ENCODE measurements at regions not wholly inside any gene's neighbourhood (a gene's known extent, or its start where the extent isn't known, plus 50 kb on each side); places are given as distances from the start of the nearest gene placed in this dataset.

DNA sequence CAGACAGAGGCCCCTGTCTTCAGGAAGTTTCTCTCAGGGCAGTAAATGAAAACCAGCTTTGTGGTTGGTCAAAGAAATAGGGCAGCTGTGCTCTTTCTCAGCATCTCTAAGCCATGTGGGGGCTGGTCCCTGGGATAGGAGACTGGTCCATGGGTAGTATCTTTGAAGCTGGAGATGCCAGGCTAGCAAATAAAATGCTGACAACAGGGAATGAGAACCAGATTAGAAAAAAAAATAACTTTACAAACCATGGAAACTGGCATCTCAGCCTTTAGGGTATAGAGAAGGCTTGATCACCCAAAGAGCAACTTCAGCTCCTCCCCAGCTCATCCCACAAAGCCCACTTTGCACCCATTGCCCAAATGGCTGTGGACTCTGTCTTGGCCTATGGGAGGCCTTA, 138.1 kb downstream of the TTC32 start:
- H3K4me3 ChIP-seq (ENCODE audit: low read depth, low read length) = no peak overlapping the region
- TF ChIP-seq, protein P1, sequence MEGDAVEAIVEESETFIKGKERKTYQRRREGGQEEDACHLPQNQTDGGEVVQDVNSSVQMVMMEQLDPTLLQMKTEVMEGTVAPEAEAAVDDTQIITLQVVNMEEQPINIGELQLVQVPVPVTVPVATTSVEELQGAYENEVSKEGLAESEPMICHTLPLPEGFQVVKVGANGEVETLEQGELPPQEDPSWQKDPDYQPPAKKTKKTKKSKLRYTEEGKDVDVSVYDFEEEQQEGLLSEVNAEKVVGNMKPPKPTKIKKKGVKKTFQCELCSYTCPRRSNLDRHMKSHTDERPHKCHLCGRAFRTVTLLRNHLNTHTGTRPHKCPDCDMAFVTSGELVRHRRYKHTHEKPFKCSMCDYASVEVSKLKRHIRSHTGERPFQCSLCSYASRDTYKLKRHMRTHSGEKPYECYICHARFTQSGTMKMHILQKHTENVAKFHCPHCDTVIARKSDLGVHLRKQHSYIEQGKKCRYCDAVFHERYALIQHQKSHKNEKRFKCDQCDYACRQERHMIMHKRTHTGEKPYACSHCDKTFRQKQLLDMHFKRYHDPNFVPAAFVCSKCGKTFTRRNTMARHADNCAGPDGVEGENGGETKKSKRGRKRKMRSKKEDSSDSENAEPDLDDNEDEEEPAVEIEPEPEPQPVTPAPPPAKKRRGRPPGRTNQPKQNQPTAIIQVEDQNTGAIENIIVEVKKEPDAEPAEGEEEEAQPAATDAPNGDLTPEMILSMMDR (IDR thresholded peaks at IDR 0.05; ENCODE audit: insufficient read depth, low read depth, low read length, missing control alignments) = no peak
- DNase-seq (ENCODE audit: low read depth) = no peak

DNA sequence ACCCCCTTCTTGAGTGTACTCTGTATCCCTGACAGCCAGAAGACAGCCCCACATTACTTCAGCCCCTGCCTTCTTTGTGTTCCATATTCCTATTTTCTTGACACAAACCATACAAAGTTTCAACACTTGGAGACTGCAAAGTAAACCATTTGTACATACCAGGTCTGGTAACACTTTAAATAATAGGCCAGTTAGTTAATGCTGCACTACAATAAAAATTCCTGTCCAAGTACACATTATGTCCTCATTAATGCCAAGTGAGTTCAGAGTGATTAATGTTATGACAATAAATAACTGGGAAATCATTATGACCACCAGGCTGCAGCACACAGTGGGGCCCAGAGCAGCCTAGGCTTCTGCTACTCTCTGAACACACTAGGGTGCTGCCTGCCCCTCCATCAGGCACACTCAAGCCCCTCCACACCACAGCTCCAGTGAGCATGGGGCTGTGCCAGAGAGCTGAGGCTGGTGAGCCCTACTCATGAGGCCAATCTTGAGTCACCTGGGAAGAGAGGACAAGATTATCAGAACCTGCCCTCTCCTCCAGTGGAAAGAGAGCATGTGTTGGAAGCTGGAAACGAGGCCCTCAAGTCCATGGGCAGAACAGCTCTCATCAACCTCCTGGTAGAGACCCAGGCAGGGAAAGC, 138.7 kb downstream of the TTC32 start:
- TF ChIP-seq, protein P1 (IDR thresholded peaks at IDR 0.05; ENCODE audit: insufficient read depth, low read depth, low read length, missing control alignments) = no peak
- H3K4me3 ChIP-seq (ENCODE audit: low read depth, low read length) = no peak overlapping the region
- DNase-seq (ENCODE audit: low read depth) = no peak

DNA sequence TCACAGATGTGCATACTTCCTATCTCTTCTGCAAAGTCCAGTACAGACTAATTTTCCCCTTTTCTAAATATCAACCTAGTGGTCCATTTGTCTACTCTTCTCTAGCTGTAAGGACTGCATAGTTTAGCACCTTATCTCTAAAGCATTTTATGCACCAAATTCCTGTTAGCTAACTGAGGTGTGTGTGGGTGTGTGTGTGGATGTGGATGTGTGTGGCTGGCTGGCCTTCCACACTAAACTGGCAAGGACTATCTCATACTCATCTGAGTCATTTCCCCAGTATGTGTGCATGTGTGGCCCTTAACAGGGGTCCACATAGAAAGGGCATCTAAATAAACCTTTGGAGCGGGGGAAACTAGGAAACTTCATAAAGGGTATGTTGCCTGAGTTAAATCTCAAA, 139.6 kb downstream of the TTC32 start:
- TF ChIP-seq, protein P1 (IDR thresholded peaks at IDR 0.05; ENCODE audit: insufficient read depth, low read depth, low read length, missing control alignments) = no peak
- no peak for DNase-seq (ENCODE audit: low read depth)
- H3K4me3 ChIP-seq (ENCODE audit: low read depth, low read length) = no peak overlapping the region

DNA sequence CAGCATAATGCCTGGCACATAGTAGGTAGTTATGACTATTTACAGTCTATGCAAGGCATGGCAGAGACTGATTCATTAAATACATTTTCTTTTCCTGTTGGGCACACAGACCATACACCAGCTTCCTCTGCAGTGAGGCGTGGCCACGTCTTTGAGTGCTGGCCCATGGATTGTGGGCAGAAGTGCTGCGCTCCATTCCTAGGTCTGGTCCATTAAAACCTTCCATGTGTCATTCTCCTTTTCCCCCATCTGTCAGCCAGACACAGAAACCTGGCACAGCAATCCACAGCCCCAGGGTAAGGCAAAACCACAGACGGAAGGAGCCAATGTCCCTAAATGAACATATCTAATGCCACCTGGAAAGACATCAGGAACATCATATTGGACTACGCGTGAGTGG, 141.9 kb downstream of the TTC32 start:
- no peak overlapping the region for H3K4me3 ChIP-seq (ENCODE audit: low read depth, low read length)
- TF ChIP-seq, protein P1 (IDR thresholded peaks at IDR 0.05; ENCODE audit: insufficient read depth, low read depth, low read length, missing control alignments) = no peak
- no peak for DNase-seq (ENCODE audit: low read depth)

DNA sequence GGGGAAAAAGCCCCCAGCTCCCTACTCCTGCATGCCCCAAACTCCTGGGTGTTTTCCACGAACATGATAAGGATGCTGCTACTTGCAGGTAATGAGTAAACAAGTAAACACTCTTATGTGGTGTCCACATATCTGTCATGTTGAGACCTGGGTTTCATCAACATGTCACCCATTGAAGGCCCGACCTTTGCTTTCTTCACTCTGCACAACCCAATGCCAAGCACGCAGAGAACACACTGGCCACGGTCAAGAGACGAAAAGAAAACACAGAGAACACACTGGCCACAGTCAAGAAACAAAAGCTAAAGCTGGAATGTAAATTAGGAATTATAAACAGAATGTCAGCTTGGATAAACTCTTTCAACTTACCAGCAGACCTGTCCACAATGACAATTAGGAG, 143.1 kb downstream of the TTC32 start:
- no peak overlapping the region for H3K4me3 ChIP-seq (ENCODE audit: low read depth, low read length)
- no peak for DNase-seq (ENCODE audit: low read depth)
- TF ChIP-seq, protein P1 (IDR thresholded peaks at IDR 0.05; ENCODE audit: insufficient read depth, low read depth, low read length, missing control alignments) = no peak

DNA sequence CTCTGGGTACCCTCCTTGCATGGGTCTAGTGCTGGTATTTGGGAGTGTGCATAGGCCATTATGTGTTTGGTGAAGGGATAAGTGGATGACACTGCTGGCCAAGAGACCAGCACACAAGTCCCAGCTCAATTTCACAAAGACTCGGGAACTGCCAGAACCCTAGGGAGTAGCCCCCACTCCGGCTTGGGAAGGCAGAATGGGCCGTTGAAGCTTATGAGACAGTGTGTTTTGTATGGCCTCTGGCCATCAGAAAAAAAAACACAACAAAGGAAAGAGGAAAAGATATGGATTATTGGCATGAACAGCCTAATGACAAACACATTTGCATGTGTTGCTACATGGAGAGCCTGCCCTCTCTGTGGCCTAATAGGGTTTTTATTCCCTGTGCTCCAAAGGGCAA, 144.2 kb downstream of the TTC32 start:
- no peak for DNase-seq (ENCODE audit: low read depth)
- H3K4me3 ChIP-seq (ENCODE audit: low read depth, low read length) = no peak overlapping the region
- TF ChIP-seq, protein P1 (IDR thresholded peaks at IDR 0.05; ENCODE audit: insufficient read depth, low read depth, low read length, missing control alignments) = no peak

DNA sequence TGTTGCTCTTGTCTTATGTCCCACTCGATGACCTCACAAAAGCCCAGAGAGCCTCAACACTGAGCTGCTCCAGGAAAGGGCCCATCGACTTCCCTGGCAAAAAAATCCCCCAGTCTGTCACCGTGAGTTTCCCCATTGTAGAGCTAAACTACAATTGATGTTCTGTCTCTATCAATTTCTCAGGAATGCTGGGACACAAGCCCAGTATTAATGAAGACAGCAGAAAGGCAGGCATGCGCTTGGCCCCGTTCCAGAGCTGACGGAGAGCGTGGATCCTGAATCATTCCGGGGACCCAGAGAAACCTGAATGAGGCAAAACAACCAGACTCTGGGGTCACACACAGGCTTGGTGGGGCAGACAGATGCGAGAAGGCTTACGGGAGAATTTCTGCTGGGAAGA, 146.9 kb downstream of the TTC32 start:
- TF ChIP-seq, protein P1 (IDR thresholded peaks at IDR 0.05; ENCODE audit: insufficient read depth, low read depth, low read length, missing control alignments) = no peak
- DNase-seq (ENCODE audit: low read depth) = no peak
- H3K4me3 ChIP-seq (ENCODE audit: low read depth, low read length) = no peak overlapping the region
